GM12865 (cell line): ENCODE measurements at regions not wholly inside any gene's neighbourhood (a gene's known extent, or its start where the extent isn't known, plus 50 kb on each side); places are given as distances from the start of the nearest gene placed in this dataset.

Source experiments
- DNase-seq: peaks from one replicate; pipeline ENCODE4 v3.0.0; 2010; ENCODE audit warnings: low read depth
- H3K4me3 ChIP-seq: 2 replicates; pipeline ENCODE4 v1.5.1; 2011; ENCODE audit warnings: mild to moderate bottlenecking, low read depth, low read length, control low read depth
- TF ChIP-seq, protein P1 (sequence below): IDR thresholded peaks from 2 replicates; pipeline ENCODE4 v1.5.1; 2011; ENCODE audit warnings: low read length, control low read depth, low read depth, inconsistent platforms; ENCODE audit not compliant: insufficient read depth; ENCODE audit errors: missing control alignments

DNA sequence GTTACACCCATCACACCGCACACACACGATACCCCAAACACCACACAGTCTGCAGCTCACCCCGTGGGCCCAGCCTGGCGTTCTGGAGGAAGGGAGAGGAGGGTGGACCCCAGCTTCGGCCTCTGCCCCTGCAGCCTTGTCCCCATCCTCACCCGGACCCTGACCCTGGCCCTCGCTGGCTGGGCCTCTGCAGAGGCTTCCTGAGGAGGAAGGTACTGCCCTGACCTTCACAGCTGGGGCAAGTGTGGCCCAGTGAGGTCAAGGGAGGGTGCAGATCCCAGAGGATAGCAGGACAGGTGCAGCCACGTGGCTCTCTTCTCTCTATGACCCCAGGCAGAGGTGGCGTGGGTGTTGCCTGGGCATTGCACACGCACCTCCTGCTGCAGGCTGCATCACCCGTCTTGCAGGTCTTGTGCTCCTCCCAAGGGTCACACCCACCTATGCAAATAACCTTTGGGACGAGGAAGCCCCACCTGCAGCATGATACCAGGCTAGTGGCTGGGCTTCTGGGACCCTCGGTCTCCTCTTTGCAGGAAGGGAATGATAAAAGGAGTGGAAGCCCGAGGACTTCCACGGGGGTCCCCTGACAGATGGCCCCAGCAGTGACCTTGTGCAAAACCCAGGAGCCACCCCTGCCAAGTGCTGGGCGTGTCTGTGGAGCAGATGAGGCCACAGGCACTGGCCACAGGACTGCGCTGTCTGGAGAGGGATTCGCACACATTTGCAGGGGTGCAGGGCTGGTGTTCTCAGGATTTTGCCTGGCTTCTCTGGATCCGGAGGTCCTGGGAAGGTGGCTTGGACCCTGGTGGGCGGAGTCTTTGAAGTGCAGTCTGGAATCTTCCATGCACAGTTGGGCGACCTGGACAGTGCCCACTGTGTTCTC, 1241.5 kb downstream of the BRD1 start:
- DNase-seq: no peak
- TF ChIP-seq, protein P1, sequence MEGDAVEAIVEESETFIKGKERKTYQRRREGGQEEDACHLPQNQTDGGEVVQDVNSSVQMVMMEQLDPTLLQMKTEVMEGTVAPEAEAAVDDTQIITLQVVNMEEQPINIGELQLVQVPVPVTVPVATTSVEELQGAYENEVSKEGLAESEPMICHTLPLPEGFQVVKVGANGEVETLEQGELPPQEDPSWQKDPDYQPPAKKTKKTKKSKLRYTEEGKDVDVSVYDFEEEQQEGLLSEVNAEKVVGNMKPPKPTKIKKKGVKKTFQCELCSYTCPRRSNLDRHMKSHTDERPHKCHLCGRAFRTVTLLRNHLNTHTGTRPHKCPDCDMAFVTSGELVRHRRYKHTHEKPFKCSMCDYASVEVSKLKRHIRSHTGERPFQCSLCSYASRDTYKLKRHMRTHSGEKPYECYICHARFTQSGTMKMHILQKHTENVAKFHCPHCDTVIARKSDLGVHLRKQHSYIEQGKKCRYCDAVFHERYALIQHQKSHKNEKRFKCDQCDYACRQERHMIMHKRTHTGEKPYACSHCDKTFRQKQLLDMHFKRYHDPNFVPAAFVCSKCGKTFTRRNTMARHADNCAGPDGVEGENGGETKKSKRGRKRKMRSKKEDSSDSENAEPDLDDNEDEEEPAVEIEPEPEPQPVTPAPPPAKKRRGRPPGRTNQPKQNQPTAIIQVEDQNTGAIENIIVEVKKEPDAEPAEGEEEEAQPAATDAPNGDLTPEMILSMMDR: no peak
- no peak overlapping the region for H3K4me3 ChIP-seq

DNA sequence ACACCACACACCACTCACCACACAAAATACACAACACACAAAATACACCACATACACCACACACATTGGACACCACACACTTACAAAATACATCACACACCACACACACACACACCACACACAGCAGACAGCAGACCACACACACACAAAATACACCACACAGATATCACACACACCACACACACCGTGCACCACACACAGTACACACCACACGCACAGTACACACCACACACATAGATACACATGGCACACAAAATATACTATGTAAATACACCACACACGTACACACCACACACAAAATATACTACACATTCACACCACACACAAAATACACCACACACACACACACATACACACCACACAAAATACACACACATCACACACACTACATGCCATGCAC, 1243.5 kb downstream of the BRD1 start:
- TF ChIP-seq, protein P1: no peak
- DNase-seq: no peak

DNA sequence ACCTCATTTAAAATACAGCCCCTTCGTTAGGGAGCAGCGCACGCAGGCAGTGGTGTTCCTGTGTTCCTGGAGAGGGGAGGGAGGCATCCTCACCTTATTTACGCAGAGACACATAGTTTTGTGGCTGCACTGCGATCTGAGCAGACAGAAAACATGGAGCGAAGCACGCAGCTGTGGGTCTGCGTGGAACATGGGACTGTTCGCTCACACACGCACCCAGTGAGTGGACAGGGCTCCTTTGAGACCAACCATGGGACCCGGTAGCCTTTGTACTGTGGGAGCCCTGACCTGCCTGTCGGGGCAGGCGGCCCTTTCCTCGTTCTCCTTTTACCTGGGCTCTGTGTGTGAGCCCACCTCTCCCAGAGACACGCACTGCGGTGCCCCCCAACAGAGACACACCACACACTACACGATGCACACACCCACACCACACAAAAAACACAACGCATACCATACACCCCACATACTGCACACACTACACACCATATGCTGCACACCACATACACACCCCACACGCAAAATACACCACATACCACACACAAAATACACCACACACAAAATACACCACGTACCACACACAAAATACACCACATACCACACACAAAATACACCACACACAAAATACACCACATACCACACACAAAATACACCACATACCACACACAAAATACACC, 1245.7 kb downstream of the BRD1 start:
- DNase-seq: peak; percentile 2
- TF ChIP-seq, protein P1: no peak
- no peak overlapping the region for H3K4me3 ChIP-seq

More for the DNA sequence above, 1243.5 kb downstream of the BRD1 start:
- no peak overlapping the region for H3K4me3 ChIP-seq

DNA sequence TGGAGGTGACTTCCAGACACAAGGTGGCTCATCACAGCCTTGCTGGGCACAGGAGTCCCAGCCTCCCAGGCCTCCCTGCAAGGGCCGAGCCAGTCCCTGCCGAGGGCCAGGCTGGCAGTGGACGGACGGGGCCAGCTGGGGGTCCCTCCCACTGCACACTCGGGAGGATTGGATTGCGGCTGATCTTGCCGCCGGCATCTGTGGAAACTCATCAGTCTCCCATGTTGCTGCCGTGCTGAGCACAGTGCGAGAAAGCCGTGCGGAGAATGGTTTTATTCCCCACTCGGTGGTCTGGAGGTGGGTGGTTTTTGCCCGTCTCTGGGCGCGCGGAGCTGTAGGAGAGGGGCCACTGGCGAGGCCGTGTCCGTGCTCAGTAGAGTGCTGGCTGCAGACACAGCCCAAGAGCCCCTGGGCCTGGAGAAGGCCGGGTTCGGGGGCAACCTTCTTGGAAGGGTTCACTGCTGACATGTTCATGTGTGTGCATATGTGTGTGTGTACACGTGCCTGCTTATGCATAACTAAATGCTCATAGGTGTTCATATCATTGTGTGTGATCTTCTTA, 1246.4 kb downstream of the BRD1 start:
- DNase-seq: no peak
- H3K4me3 ChIP-seq: no peak overlapping the region
- TF ChIP-seq, protein P1: no peak

DNA sequence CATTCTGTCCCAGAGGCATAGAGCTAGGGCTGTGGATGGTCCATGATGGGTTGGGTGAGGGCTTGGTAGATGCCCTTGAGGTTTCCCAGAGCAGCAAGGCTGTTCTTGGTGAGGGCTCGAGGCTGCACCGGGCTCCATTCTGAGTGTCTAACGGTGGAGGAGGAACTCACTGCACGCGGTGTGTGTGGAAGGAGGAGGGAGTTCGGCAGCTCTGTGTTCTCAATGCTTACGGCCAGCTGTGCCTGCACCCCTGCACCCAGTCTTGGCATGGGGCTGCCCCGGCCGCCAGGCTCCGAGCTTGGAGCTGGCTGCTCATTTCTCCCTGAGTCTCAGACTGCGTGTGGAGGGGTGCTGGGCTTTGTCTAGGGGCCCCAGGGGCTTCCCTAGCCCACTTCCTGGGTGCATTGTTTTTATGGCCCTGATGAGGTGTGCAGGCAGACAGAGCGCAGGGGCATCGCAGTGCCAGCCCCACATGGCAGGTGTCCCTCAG, 1247.1 kb downstream of the BRD1 start:
- H3K4me3 ChIP-seq: no peak overlapping the region
- TF ChIP-seq, protein P1: no peak
- DNase-seq: no peak

DNA sequence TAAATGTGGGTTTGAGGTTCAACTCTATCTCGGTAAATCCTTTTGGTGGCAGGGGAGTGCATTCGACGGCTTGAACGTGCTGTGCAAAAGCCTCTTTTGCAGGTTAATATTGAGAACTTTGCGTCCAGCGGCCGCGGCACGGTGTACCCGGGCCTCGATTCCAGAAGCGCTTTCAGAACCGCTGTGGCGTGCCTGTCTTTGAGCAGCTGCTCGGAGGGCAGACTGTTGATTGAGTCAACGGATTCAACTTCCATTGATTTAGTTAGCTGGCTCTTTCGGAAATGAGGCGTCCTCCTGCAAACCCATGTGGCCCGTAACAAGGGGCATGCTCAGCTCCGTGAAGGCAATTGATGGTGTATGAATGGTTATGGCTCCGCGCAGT, 1247.8 kb downstream of the BRD1 start:
- no peak for DNase-seq
- TF ChIP-seq, protein P1: no peak
- no peak overlapping the region for H3K4me3 ChIP-seq
